Activated T-cell treated with anti-CD3 and anti-CD28 coated beads for 24 hours (primary cell): ENCODE measurements at regions not wholly inside any gene's neighbourhood (a gene's known extent, or its start where the extent isn't known, plus 50 kb on each side); places are given as distances from the start of the nearest gene placed in this dataset.
"Not testable (repeated sequence)": the region's sequence is repeated elsewhere in the genome, so short reads cannot be mapped to it uniquely, and the experiment has no call there.

Experiments
- DNase-seq: peaks from one replicate; pipeline ENCODE4 v3.0.0-alpha.2; 2020; ENCODE audit warnings: low read depth

DNA sequence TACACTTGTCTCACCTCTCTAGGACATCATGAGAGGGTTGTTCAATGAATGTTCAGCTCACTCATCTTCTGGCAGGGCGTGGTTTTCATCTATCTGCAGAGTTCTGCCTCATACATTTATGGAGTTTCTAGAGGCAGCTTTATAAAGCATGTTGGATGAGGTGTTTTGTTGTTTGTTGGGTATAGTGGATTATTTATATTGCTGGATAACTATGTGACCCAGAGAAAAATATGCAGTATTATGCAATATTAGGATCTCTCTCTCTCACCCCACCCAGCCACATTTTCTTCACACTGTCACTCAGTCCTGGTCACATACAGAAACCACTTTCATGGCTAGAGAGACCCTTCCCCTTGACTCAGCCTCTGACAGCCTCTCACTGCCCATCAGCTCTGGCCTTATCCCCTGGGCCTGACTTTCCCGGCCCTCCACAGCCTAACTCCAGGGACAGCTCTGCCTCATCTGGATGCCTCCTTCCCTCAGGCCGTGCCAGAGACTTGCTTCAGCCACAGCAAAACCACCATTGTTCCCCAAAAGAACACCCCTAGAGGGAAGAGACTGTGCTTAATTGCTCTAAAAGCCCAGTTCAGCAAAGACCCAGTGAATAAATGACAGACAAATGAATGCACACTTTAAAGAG, 260.3 kb downstream of the MYCN start:
- DNase-seq: no peak

DNA sequence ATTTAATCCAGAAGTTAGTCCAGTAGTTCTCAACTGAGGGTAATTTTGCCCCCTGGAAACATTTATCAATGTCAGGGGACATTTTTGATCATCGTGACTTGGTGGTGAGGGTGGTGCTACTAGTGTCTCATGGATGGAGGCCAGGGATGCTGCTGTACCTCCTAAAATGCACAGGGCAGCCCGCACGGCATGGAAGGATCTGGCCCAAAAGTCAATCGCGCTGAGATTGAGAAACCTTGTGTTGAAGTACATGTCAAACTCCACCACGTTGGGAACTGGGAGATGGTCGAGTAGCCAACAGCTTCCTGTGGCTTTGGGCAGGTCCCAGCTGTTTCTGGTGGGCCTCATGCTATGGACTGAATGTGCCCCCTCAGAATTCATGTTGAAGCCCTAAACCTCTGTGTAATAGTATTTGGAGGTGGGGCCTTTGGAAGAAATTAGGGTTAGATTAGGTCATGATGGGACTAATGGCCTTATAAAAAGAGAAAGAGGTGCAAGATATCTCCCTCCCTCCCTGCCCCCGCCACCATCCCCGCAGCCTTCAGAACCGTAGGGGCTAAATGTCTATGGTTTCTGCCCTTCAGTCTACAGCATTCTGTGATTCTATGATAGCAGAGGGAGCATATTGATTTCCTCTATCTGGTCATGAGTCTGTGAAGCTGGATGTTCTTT, 259.7 kb downstream of the MYCN start:
- no peak for DNase-seq

DNA sequence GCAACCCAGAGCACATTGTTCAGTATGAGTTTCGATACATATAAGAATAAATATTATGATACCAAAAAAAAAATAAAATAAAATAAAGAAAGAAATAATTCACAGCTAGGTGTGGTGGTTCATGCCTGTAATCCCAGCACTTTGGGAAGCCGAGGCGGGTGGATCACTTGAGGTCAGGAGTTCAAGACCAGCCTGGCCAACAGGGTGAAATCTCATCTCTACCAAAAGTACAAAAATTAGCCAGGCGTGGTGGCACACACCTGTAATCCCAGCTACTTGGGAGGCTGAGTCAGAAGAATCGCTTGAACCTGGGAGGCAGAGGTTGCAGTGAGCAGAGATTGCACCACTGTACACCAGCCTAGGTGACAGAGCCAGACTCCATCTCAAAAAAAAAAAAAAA, 258.9 kb downstream of the MYCN start:
- DNase-seq: not testable (repeated sequence)

DNA sequence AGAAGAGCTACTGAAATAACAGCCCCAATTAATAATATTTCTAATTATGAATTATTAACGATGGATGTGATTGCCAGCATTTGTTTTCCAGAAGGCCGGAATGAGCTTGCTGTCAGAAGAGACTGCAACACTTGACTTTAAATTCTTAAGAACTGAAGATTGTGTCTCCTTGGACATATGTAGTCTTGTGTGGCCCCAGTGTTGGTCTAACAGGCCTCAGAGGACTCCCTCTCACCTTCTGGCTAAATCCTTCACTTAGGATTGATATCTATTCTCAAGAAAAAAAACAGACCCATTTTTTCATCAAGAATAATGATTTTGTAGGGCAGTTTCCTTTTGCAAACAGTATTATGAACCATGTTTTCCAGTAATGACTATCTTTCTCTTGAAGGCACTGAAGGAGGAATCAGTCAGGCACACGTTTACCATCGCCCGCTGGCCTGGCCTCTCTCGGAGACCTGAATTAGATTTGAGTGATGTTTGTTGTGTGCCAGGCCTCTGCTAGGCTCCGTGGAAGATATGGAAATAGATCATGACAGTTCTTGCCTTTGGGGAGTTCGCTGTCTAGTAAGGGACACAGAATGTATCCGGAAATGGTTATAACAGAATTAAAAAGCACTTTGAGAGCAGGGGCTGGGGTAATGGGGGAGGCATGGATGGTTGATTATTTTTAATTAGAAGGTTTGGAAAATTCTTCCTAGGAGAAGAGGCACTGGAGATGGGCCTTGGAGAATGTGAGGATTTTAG, 258.0 kb downstream of the MYCN start:
- no peak for DNase-seq

DNA sequence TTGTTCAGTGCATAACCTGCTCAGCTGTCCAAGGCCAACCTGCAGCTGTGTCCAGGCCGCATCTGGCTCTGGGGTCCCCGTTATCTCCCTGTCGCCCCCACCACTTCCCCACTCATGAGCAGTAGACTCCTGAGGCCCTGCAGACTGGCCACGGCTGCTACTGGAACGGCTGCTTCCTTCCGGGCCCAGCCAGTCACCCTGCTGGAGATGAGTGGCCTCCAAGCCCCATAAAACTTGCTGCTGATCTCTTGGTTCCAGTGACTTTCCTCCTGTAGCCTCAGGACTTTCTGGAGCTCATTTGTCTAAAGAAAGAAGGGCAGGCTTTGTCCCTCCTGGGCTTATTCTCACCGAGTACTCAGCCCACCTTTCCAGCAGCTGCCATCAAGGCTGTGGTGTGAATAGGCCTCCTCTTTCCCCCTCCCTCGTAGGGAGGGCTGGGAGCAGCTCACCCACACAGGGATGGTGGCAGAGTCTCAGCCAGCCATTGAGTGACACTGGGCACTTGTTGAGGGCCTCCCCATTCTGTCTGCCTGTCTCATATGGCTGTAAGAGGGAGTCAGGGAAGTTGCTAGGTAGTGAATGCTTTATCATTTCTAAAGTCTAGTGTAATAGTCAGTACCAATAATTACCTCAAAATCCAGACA, 257.3 kb downstream of the MYCN start:
- no peak for DNase-seq

DNA sequence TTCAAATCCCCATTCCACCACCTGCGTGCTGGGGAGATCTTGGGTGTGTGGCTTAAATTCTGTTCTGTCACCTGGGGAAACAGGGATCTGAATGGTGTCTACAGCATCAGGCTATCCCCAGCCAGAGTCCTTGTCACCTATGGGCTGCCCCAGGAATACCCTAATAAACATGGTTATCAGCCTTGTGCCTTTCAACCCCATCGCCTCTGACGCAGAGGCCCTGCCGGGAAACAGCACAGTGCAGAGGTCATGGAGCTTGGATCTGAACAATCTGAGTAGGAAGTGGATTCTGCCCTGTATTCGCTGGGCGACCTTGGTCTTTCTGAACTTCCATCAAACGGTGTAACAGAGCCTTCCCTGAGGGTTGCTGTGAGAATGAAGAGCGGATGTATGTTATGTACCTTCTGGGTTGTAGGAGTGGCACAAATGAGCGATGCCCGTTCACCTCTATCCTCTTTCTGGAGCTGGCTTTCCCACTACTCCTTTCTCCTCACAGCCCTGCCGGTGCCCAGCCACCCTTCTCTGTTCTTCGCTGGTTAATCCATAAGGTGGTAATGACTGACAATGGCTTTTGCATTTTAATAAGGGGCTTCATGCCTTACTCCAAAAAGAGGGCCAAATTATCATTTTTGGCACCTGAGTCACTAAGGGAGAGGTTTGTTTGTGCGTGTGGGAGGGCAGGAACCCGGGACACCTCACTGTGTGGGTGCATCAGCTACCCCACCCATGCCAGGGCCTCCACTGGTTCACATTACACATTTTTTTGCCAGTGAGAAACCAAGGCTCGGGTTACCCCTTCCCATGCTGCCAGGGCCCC, 256.5 kb downstream of the MYCN start:
- no peak for DNase-seq

DNA sequence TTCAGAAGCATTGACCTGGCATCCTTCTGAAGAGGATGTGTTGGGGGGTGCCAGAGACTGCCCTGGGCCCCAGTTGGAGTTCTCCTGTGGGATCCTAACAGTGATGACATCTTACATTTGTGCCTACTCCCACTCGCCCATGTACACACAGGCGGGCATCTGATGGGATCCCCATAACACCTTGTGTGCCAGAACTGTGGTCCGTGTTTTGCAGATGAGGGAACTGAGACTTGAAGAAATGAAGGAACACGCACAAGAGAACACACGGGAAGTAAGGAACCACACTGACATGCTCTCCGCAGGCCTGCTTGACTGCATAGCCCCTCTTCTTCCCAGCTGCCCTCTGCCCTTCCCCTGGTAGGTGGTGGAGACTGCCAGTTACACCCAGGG, 255.3 kb downstream of the MYCN start:
- no peak for DNase-seq

DNA sequence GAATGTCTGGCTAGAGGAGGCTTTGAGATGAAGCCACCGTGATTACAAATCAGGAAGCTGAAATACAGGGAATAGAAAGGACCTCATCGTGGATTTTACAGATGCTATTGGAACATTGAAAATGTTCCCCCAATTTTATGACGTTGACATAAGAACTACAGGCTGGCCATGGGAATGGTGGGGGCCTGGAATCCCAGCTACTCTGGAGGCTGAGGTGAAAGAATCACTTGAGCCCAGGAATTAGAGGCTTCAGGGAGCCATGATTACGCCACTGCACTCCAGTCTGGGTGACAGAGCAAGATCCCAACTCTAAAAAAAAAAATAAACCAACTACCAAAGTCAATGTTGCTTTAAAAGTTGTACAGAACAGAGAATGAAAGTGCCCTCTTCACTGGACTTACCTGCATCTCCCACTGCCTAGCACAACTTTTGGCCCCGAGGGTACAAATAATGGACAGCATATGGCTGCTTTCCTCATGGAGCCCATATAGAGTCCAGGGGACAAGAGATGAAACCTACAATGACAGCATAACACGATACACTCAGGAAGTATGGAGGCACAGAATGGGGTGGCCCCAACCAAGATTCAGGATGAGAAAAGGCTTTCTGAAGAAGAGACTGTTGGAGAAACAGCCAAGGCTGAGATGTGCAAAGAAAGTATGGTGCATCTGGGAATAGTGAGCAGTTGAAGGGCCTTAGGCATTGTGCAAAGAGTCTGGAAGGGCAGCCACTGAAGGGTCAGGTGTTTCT, 254.8 kb downstream of the MYCN start:
- DNase-seq: no peak

DNA sequence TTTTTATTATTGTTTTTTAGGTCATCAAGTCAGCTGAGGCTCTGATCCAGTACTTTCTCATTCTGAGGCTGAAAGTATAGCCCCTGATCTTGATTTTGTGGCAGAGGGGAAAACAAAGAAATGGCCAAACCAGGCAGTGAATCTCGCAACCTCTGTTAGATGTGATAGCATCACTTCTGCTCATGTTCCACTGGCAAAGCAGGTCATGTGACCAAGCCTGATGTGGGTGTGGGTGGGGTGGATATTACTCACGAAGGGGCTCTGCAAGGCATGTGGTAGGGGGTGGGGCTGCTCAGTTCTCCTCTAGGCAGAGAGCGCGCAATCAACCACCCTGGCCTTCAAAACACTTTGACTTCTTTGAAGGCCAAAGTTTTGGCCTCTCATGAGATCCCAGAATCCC, 254.2 kb downstream of the MYCN start:
- no peak for DNase-seq

DNA sequence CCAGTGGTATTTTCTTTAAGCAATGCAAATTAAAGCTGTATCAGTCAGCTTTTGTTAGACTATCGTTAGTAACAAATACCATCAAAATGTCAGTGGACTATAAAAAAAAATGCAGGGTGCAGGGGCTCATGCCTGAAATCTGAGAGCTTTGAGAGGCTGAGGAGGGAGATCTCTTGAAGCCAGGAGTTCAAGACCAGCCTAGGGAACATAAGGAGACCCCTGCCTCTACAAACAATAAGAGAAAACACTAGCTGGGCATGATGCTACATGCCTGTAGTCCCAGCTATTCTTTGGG, 253.7 kb downstream of the MYCN start:
- no peak for DNase-seq

DNA sequence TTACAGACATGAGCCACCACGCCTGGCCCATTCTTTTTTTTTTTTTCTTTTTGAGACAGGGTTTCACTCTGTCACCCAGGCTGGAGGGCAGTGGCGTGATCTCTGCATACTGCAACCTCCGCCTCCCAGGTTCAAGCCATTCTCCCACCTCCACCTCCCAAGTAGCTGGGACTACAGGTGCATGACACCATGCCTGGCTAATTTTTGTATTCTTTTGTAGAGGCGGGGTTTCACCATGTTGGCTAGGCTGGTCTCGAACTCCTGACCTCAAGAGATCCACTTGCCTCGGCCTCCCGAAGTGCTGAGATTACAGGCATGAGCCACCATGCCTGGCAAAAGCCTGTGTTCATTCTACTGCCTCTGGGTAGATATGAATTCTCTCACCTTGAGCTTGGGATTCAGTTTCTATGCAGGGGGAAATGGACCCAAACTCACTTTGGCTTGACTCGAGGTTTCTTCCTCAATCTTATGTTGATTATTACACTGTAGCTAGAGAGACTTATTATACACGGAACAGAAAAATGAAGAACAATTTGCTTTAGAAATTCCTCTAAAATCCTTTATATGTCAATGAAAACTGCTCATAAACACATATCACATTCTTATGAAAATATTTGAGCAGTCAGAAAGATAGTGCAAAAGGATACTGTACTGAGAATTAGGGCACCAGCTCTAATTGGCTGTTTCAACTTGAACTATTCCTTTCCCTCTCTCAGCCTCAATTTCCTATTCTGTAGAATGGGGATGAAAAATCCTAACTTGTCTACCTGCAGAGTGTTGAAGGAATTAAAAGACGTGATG, 252.3 kb downstream of the MYCN start:
- no peak for DNase-seq

DNA sequence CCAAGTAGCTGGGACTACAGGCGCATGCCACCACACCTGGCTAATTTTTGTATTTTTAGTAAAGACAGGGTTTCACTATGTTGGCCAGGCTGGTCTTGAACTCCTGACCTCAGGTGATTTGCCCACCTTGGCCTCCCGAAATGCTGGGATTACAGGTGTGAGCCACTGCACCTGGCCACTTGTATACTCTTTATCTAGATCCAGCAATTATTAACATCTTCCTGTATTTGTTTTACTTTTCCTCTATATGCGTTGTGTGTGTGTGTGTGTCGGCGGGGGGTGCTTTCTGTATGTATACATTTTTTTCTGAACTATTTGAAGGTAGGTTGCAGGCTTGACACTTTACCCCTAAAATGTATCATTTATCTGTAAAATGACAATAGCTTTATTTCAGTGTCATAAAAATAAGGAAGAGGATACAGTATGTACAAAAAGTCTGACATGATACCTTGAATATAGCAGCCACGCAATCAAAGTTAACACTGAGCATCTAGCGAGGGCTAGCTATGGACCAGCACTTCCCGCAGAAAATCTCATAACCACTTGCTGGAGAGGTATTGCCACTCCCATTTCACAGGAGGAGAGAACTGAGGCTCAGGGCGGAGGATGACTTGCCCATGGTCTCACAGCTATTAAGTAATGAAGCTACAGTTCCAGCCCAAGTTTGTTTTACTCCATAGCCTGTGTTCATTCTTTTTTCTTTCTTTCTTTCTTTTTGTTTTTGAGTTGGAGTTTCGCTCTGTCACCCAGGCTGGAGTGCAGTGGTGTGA, 251.3 kb downstream of the MYCN start:
- no peak for DNase-seq

DNA sequence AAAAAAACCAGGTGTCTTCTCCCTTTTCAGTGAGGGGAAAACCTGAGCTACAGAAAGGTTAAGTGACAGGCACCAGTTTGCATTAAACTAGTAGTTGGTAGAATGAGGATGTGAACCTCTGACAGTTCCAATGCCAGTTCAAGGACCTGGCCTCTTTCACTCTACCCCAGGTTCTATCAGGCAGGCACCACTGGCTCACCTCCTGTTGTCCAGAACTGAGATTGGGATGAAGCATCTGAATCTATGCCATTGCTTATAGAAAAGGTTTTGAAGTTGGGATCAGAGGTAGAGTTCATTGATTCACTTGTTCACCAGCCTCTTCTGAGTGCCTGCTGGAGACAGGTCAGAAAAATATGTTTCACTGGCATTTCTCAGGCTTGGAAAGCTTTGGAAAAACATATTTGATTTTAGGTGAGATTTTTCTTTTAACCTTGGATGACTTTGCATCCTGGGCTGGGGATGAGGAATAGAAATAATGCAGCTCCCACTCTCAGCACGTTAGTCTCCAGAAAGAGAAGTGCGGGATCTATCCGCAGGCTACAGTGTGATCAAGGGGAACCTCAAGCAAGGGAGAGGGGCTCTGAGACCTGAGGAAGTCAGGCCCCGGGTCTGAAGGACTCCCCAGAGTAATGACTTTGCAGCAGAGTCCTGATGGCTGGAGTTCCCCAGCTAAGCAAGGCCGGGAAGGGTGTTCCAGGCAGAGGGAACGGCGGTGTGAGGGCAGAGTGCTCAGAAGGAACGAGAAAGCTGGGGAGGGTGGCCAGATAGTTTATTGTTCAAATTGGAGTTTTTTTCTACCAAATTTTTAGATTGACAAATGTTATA, 250.3 kb downstream of the MYCN start:
- no peak for DNase-seq

DNA sequence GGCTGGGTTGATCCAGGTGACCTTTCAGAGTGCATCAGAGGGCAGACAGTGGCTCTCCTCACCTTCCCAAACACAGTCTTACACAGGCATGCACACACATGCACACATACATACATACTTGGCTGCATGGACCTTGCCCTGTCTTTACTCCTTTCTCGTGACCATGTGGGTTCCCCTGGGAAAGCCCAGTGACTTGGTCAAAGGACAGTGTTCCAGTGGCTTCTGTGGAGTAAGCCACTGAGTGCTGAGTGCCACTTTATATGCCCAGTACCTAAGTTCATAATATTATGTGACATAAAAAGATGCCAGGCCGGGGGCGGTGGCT, 249.4 kb downstream of the MYCN start:
- DNase-seq: no peak

DNA sequence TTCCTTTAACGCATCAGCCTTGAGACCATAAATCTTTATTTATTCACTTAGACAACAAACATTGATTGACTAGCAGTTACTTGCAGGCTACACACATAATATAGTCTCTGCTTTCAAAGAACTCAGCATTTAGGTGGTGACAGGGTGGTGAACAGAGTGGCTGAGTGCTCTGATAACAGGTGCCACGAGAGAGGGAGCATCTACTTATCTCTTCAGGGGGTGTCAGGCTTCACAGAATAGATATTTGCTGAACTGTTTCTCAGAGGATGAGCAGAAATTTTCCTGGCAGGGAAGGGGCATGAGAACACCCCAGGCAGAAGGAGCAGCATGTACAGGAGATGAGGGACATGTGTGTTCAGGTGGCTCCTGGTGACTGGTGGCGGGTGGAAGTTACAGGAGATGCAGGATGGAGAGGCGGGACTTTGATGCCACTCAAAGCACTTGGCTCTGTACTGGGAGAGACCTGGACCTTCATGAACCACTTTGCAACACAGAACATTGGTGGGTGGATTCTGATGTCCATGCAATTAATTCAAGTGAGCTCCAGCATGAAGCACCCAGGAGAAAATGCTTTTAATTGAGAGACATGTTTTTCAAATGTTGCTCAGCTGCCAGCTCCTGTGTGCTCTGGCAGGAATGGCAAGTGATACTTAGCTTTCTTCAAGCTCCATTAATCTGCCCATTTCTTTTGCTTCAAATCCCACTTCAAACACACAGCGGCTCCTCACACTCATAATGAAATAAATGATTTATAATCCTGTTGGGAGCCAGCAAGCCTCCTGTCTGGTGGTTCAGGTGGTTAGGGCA, 248.9 kb downstream of the MYCN start:
- no peak for DNase-seq

DNA sequence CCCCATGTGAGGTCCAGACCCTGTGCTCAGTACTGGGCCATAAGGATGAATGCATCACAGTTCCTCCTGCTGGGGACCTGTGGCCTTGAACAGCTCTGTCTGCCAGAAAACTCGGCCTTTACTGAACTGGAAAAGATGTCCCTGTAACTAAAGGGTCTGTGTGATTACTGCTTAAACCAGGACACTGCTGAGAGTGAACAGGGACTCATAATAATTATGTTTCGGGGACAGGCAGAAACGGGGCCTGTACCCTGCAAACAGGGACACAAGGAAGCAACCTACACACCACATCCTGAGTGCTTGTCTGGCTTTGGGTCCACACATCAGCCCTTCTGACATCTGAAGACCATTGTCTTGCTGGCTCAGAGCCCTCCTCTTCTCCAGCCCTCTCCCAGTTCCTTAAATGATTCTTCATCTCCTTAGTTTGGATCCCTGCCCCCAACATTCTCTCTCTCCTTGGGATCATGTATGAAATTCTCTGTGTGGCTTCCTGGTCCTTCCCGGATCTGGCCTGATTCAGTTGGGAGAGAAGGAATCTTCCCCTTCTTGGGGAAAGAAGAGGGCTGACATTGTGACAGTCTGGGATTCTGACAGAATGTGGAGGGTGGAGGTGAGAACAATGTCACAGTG, 248.0 kb downstream of the MYCN start:
- no peak for DNase-seq

DNA sequence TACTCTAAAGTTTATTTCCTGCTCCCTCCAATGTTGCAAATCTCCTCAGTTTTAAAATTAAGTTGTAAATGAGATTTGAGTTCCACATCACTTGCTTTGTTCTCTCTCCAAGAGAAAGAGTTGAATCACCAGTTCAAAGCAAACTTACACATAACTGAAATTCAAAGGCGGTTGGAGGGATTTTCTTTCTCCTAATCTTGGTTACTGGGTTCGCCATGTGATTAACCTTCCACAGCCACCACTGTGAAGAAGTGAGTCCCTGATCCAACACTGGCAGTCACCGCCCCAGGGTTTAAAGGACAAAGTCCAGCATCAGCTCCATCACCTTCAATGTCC, 247.1 kb downstream of the MYCN start:
- no peak for DNase-seq
